Activated B cell treated with CpG ODN at 0.5 μM for 24 hours (primary cell): ENCODE measurements at regions not wholly inside any gene's neighbourhood (a gene's known extent, or its start where the extent isn't known, plus 50 kb on each side); places are given as distances from the start of the nearest gene placed in this dataset.

Source experiments
- ATAC-seq: fragments of 200-7000 bp; cut with Tn5 transposase; one replicate; pipeline ENCODE4 v1.10.0; 2021; ENCODE audit warnings: low read depth, mild to moderate bottlenecking, moderate library complexity
- CTCF ChIA-PET: fragments of 350-600 bp; sonication (Branson Sonifier 250); formaldehyde crosslinking; loops from one replicate; lab custom pipeline; 2021; ENCODE audit warnings: antibody characterized with exemption; lab: Charles Lee
- POLR2A ChIA-PET: fragments of 350-600 bp; sonication (Branson Sonifier 250); formaldehyde crosslinking; loops from one replicate; lab custom pipeline; 2021; ENCODE audit warnings: antibody characterized with exemption; lab: Charles Lee
- DNase-seq: peaks from one replicate; pipeline ENCODE4 v3.0.0; 2022
- H3K27ac Mint-ChIP-seq: one replicate; pipeline ENCODE4 v1.8.0; 2020; ENCODE audit warnings: mixed read lengths
- H3K27me3 Mint-ChIP-seq: one replicate; pipeline ENCODE4 v1.8.0; 2021; ENCODE audit warnings: mixed read lengths
- H3K36me3 Mint-ChIP-seq: one replicate; pipeline ENCODE4 v1.8.0; 2021; ENCODE audit warnings: low read depth, mixed read lengths
- H3K4me1 Mint-ChIP-seq: one replicate; pipeline ENCODE4 v1.8.0; 2021; ENCODE audit warnings: mixed read lengths
- H3K4me3 Mint-ChIP-seq: one replicate; pipeline ENCODE4 v1.8.0; 2020; ENCODE audit warnings: mild to moderate bottlenecking, mixed read lengths
- H3K9me3 Mint-ChIP-seq: one replicate; pipeline ENCODE4 v1.8.0; 2020; ENCODE audit warnings: mixed read lengths
- CTCF ChIP-seq: fragments of 200-600 bp; IDR thresholded peaks from one replicate; pipeline ENCODE4 v1.8.0; 2022; ENCODE audit warnings: antibody characterized with exemption, mild to moderate bottlenecking
- intact Hi-C: fragments of 100-400 bp; cut with micrococcal nuclease; formaldehyde crosslinking; loops from one replicate; pipeline ENCODE4 v1.15.1; 2024

GRCh38 chr7:16167526-16167925 lies 253.8 kb downstream of the CRPPA start:
- H3K4me3 Mint-ChIP-seq = no peak overlapping the region
- no peak for TF ChIP-seq CTCF
- ChIA-PET POLR2A (no interaction called here), CTCF (no interaction called here)
- no peak overlapping the region for H3K27ac Mint-ChIP-seq
- no peaks in the 10 kb centered on the region for H3K36me3 Mint-ChIP-seq
- no peaks in the 10 kb centered on the region for H3K9me3 Mint-ChIP-seq
- DNase-seq (no peak), ATAC-seq (no peak)
- H3K4me1 Mint-ChIP-seq = no peaks in the 10 kb centered on the region
- H3K27me3 Mint-ChIP-seq = no peaks in the 10 kb centered on the region
- intact Hi-C loops = no loop called here

GRCh38 chr7:16144361-16144760 lies 277.0 kb downstream of the CRPPA start:
- CTCF ChIA-PET = no interaction called here
- Mint-ChIP-seq H3K36me3 (no peaks in the 10 kb centered on the region), H3K27me3 (no peaks in the 10 kb centered on the region), H3K27ac (no peak overlapping the region), H3K4me3 (no peak overlapping the region), H3K4me1 (no peaks in the 10 kb centered on the region), H3K9me3 (peaks cover 23% of the 10 kb centered on the region)
- intact Hi-C loops = no loop called here
- no peak for TF ChIP-seq CTCF
- POLR2A ChIA-PET = no interaction called here
- ATAC-seq (no peak), DNase-seq (no peak)

GRCh38 chr7:16137944-16138343 lies 283.4 kb downstream of the CRPPA start:
- no peaks in the 10 kb centered on the region for H3K36me3 Mint-ChIP-seq
- ATAC-seq (no peak), DNase-seq (no peak)
- no peaks in the 10 kb centered on the region for H3K27me3 Mint-ChIP-seq
- intact Hi-C loops = no loop called here
- POLR2A ChIA-PET = no interaction called here
- H3K9me3 Mint-ChIP-seq = no peaks in the 10 kb centered on the region
- TF ChIP-seq CTCF = no peak
- CTCF ChIA-PET = no interaction called here
- no peak overlapping the region for H3K27ac Mint-ChIP-seq
- no peak overlapping the region for H3K4me3 Mint-ChIP-seq
- no peaks in the 10 kb centered on the region for H3K4me1 Mint-ChIP-seq

- DNase-seq = no peak
- ChIA-PET CTCF (no interaction called here), POLR2A (no interaction called here)
- Mint-ChIP-seq H3K9me3 (no peaks in the 10 kb centered on the region), H3K4me3 (no peak overlapping the region), H3K27ac (no peak overlapping the region), H3K4me1 (no peaks in the 10 kb centered on the region), H3K36me3 (no peaks in the 10 kb centered on the region), H3K27me3 (no peaks in the 10 kb centered on the region)
- intact Hi-C loops = no loop called here
- TF ChIP-seq CTCF = no peak
- no peak for ATAC-seq
Measured at GRCh38 chr7:16136896-16137295, 284.4 kb downstream of the CRPPA start.

DNA sequence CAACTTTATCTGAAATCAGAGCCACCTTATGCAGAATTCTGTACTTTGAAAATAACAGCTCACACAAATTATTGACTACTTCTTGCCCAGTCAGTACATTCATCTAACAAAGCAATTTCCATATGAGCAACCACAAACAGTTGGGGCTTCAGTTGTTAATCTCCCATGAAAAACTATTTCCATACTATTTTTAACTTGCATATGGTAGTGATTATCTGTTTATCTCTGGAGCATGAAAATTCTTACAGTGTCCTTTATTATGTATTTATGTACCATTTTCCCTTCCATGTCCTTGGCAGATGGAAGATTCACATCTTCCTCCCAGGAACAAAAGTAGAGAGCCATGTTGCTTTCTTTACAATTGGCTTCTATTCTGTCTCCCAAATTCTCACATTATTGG lies 285.7 kb downstream of the CRPPA start:
- no peaks in the 10 kb centered on the region for H3K36me3 Mint-ChIP-seq
- H3K4me3 Mint-ChIP-seq = no peak overlapping the region
- ATAC-seq = no peak
- no peak for DNase-seq
- no peaks in the 10 kb centered on the region for H3K4me1 Mint-ChIP-seq
- TF ChIP-seq CTCF = no peak
- intact Hi-C loops = no loop called here
- H3K9me3 Mint-ChIP-seq = no peaks in the 10 kb centered on the region
- H3K27me3 Mint-ChIP-seq = no peaks in the 10 kb centered on the region
- H3K27ac Mint-ChIP-seq = no peak overlapping the region
- ChIA-PET CTCF (no interaction called here), POLR2A (no interaction called here)
